NCI-H226 (cell line): ENCODE measurements at regions not wholly inside any gene's neighbourhood (a gene's known extent, or its start where the extent isn't known, plus 50 kb on each side); places are given as distances from the start of the nearest gene placed in this dataset.

Experiments
- DNase-seq: peaks from one replicate; pipeline ENCODE4 v3.0.0-alpha.2; 2015

DNA sequence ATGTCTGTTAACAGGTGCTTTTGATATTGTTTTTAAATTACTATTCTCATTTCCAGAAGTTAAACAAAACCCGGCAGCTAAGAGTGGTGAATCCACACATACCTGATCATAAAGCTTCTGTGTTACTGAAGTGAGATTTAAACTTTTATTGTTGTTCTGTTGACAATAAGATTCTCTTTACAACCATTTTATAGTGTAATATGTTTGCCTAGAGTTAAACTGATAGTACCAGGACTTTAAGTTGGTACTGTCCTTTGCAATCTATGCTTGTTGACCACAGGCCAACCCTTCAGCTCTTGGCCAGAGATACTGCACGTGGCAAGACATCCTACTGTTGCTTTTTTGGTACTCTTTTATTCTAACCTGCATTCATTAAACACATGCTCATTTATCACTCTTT is 806.2 kb downstream of the MTRR start:
- no peak for DNase-seq

DNA sequence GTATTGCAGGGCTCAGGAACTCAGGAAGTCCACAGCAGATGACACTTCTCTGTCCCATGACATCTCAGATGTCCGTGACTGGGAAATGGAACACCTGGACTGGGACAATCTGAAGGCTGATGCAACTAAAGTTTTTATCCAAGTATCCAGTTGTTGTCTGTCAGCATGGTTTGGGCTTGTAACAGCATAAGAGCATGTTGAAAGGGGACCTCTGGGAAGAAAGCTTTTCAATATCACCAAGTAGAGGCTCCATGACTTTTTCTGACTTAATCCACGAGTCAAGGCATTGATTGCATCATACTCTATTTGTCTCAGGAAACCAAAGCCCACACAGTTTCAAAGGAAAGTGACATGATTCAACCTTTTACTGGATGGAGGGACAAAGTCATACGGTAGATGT is 807.7 kb downstream of the MTRR start:
- DNase-seq, result no peak

DNA sequence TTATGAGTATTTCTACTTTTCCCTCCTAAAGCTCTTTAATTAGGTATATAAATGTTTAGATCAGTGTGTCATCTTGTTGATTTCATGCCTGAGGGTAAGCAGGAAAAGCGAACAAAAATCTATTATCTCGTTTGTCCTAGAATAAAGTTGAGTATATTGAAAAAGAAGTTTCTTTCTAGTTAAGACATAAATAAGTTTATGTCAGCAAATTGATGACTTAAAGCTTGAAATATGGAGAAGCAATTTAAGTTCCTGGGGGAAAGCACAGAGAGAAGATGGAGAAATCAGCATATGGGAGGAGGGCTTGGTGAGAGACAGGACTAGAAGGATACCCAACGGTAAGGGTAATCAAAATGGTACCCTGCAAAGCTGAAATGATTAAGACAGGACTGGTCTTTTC is 813.4 kb downstream of the MTRR start:
- DNase-seq, result no peak

DNA sequence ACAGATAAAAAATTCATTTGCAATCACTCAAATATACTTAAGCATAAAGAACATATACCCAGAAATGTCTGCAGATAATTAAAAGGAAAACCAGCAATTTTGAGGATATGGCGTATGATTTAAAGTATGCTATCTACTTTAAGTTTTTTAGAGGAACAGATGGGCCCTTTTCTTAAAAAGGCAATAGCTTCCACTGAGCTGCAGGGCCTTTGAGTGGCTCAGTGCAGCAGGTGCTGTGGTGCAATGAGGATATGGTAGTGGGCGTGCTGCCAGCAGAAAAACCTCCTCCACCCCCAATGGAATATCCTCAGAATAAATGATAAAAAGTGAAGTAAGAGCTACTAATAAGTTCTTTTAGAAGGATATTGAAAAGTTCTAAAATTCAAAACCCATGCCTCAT is 814.5 kb downstream of the MTRR start:
- peak; percentile 3 for DNase-seq

GRCh38 chr5:8685704-8686103 is 816.8 kb downstream of the MTRR start:
- DNase-seq, result no peak

- DNase-seq, result no peak
Observed at GRCh38 chr5:8686707-8687106, 817.8 kb downstream of the MTRR start.

DNA sequence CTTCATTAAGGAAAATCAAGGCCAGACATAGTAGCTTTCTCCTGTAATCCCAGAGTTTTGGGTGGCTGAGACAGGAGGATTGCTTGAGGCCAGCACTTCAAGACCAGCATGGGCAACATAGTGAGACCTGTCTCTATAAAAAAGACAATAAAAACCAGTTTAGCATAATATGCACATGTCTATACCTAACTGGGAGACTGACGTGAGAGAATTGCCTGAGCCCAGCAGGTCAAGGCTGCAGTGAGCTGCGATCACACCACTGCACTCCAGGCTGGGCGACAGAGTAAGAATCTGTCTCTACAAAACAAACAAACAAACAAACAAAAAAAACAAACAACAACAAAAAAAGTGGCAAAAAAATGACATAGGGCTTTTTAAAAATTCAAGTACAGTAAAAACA is 820.8 kb downstream of the MTRR start:
- DNase-seq, result no peak

DNA sequence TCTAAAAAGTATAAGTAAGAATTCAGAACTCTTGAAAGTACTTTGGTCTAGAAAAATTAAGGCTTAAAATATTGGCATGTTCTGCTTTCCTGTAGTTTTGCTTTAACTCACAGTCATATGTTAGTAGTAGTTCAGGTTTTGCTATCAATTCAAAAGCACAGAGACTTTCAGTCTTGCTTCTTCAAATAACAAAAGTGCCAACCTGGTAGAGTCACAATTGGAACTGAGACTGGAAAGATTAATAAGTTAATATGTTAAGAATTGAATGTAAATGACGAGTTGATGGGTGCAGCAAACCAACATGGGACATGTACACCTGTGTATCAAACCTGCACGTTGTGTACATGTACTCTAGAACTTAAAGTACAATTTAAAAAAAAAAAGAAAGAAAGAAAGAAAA is 822.3 kb downstream of the MTRR start:
- no peak for DNase-seq

DNA sequence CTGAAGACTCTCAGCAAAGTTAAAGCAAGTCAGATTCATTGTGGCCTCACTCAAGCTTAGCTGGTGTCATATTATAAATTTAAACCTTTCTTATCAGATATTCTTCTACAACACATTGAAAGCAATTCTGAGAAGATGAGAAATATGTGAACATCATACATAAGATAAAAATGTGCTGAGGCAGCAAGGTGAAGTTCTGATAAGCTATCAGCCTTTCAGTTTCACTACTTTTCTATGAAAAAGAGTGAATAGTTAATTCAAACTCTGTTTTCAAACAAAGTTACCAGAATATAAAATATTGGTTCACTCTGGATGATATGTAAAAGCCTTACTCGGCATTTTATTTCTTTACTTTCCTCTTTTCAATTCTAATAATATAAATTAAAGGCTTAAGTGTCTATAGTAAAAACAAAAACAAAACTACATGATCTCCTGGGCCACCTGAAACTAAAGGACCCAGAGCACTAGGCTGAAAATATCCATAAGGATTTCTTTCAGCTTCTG is 824.4 kb downstream of the MTRR start:
- no peak for DNase-seq

- DNase-seq, result no peak
Observed at GRCh38 chr5:8694545-8694944, 825.6 kb downstream of the MTRR start.

DNA sequence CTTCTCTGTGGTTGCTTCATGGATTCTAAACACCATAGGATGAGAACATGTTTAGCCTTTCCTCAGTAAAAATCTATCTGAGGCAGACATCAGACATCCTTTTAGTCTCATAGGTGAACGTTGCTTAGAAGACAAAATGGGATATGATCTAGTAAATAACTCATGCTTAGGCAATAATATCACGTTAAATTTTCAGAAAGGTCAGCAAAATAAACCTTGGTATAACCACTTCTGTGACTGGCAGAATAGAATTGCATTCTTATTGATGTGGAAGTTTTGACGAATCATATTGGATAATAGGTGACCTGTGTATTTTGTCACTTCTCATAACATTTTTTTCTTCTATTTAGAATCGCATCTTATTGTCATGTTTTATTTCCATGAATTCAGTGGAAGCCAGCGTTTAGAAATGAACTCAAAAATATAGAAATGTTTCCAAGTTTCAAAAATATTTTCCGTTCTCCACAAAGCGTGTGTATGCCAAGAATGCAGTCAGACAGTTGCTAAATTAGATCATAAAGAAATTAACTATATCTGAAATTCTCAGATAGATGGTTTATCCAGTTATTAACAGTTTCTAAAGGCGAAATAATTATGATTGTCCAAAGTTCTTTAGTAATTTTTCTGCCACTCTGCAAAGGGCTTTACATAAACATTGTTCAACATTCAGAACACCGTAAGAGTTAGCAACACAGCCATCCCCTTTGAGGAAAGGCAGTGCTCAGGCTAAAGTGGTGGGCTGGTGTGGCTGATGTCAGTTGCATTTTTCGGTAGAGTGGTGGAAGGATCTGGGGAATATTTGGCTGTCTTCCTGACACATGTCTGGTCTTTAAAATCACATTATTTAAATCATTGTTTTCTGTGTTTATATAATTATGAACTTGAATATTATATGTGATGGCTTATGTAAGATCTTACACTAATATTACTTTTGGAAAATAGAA is 827.2 kb downstream of the MTRR start:
- no peak for DNase-seq

DNA sequence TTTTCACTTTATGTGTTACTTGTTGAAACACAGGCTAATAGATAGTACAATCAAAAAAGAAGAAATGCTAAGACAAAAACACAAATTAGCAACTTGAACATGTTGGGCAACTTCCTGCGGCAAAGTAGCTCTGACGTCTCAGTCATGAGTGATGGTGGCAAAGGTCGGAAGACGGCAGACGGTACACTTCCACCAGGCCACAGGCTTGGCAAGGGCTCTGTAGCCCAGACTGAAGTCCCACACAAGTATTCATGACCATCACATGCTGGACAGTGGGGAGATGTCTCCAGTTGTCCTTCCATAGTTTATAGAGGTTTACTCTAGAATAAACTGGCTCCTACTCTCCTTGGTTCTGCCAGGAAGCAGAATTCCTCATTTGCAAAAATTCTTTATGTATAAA is 831.3 kb downstream of the MTRR start:
- no peak for DNase-seq

GRCh38 chr5:8700671-8701070 is 831.7 kb downstream of the MTRR start:
- no peak for DNase-seq

GRCh38 chr5:8701251-8701650 is 832.3 kb downstream of the MTRR start:
- DNase-seq, result no peak

- DNase-seq, result no peak
Observed at GRCh38 chr5:8710426-8710930, 835.4 kb downstream of the SEMA5A start.

- no peak for DNase-seq
Observed at GRCh38 chr5:8714198-8714597, 831.7 kb downstream of the SEMA5A start.

GRCh38 chr5:8714861-8715260 is 831.0 kb downstream of the SEMA5A start:
- DNase-seq, result no peak

DNA sequence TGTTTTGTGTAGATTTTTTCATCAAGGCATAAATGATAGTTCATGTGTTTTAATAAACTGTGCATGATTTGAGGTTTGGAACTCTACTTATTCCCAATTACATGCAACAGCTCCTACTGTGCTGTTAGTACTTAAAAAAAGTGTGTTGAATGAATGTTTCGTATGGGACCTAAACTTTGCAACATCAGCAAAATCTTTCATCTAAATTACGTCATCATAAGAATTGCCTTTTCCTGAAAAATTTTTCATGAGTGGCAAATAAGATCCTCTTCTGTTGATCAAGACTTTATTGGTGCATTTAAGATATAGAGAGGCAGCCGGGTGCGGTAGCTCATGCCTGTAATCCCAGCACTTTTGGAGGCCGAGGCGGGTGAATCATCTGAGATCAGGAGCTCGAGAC is 826.1 kb downstream of the SEMA5A start:
- no peak for DNase-seq

DNA sequence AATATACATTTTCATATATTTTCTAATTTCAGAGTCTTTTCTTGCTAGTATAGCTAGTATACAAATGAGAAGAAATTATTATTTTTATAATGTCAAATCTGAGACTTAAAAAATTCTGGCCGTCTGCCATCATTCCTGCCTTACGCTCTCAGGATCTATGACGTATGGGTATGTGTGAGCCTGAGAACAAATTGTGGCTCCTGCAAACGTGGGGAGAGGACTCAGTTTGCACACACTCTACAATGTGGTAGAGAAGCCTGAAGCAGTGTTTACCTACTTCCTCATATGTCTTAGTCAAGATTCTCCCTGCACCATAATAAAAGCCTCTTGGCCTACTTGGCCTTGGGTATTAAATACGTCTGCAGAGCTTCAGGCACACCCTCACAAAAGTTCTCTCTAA is 825.4 kb downstream of the SEMA5A start:
- no peak for DNase-seq

DNA sequence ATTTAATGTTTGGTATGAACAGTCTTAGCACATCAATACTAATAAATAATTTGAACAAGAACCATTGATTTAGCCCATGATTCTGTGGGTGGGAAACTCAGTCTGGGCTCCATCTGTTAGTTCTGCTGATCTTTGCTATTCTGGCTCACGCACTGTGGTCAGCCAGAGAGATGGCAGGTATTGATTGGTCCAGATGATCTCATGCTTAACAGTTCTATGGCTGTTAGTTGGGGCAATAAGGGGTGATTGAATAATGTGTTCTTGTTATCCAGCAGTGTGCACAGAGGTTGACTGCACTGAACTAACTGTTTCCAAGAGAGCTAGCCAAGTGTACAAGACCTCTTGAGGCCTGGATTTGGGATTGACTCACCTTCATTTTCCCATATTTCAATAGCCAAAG is 824.3 kb downstream of the SEMA5A start:
- DNase-seq, result no peak

DNA sequence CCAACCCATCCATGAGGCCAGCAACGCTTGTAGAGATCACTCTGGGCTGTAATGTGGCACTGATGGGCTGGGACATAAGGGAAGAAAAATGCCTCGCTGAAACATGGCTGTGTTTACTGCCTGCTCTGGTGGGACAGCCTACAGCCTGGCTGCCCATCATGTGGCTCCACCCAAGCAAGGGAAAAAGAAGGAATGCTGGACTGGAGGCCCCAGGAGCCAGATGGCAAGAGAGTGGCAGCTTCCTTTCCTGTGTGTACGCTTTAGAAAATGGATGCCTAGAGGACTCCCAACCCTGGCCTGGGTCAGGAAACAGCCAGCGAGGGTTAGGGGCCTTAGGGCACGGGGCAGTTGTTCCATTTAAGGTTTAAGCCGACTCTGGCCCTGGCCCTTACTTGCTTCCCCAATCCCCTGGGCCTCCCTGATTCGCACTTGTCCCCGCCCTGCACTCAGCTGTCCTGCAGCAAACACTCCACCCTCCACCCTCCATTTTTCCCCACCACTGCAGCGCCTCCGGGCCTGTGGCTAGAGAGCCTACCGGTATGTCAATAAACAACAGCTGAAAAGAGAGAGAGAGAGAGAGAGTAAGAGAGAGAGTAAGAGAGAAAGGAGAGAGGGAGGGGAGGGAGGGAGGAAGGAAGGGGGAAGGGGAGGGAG is 819.4 kb downstream of the SEMA5A start:
- DNase-seq, result no peak

DNA sequence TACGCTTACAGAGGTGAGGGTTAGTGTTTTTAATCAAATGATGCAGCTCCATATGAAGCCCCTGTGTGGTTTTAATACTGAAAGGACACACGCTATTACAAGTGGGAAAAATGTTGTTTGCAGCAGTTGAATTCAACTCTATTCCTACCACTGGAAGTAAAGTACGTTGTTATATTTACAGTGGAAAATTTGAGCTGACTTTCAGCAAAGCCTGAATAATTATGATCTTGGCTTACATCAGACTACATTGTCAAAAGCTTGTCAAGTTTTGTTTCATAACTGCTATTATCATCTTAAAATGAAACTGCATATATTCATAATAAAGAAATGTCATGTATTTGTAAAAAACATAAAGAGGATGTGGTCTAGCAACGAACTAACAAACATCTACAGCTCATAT is 818.5 kb downstream of the SEMA5A start:
- DNase-seq, result no peak

GRCh38 chr5:8729437-8729836 is 816.4 kb downstream of the SEMA5A start:
- DNase-seq, result no peak

DNA sequence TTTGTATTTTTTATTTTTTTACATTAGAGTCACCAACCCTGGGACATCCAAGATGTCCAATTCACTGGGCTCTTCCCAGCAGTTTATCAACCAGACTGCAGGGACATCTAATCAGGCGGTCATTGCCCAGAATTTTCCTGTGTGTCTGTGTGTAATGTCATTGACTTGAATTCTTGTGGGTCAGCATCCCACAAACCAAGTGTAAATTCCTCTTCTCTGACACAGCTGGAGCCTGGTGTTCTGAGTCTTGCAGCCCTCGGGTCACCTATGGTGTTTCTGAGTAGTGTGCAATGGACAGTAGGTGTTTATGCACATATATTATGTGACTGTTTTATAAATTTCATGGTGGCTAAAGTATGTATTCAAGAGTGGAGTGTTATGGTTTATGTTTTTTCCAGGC is 815.7 kb downstream of the SEMA5A start:
- no peak for DNase-seq
